Body of pancreas (tissue), 4 donors: ENCODE measurements at regions not wholly inside any gene's neighbourhood (a gene's known extent, or its start where the extent isn't known, plus 50 kb on each side); places are given as distances from the start of the nearest gene placed in this dataset.

Experiments
- ATAC-seq: fragments of 150-250 bp; one replicate; pipeline ENCODE4 v1.9.1; 2016
- DNase-seq, 4 donors: peaks; one replicate each; pipeline ENCODE4 v3.0.0-alpha.2; 2019
- H3K27ac ChIP-seq, 4 donors: fragments of 200-600 bp; sonication (generic); 1 replicate in 3 of 4; 2 replicates in 1 of 4; pipeline versions ENCODE4 v1.5.1 to v1.6.1; 2016 to 2019; ENCODE audit warnings: mild to moderate bottlenecking in 1 of 4, mixed read lengths in 1 of 4, moderate library complexity in 1 of 4
- H3K27me3 ChIP-seq, 2 donors: fragments of 200-600 bp; sonication (generic); one replicate each; pipeline ENCODE4 v1.6.0; 2016; ENCODE audit warnings: mild to moderate bottlenecking in 1 of 2
- H3K36me3 ChIP-seq, 2 donors: fragments of 200-600 bp; sonication (generic); replicated peaks in 1 of 2; 2 replicates each; pipeline ENCODE4 v1.5.1; 2016; ENCODE audit warnings: low read depth in 2 of 2; ENCODE audit not compliant: insufficient read depth in 1 of 2
- H3K4me1 ChIP-seq: fragments of 200-600 bp; sonication (generic); one replicate; pipeline ENCODE4 v1.6.0; 2016
- H3K4me3 ChIP-seq, 2 donors: fragments of 200-600 bp; sonication (generic); 1 replicate in 1 of 2; 2 replicates in 1 of 2; pipeline ENCODE4 v1.5.1; 2016 to 2019
- H3K9me3 ChIP-seq, 3 donors: fragments of 200-600 bp; sonication (generic); 1 replicate in 2 of 3; 2 replicates in 1 of 3; pipeline ENCODE4 v1.5.1; 2016
- POLR2A ChIP-seq, 3 donors: fragments of 450-650 bp; IDR thresholded peaks; one replicate each; pipeline ENCODE4 v1.6.1; 2016; ENCODE audit warnings: antibody characterized with exemption in 3 of 3, mild to moderate bottlenecking in 2 of 3
- WGBS, 2 donors: methylation state at CpG; one replicate each; pipeline ENCODE4 v1.1.5; 2017; 5-methylcytosine and 5-hydroxymethylcytosine counted together
- intact Hi-C: fragments of 100-400 bp; cut with DNase I; formaldehyde crosslinking; loops from one replicate; pipeline ENCODE4 v1.15.1; 2023
- TF ChIP-seq, protein P1 (sequence below), 7 experiments: fragments of 450-650 bp in 4 of 7; fragments of 200-600 bp in 3 of 7; sonication (generic) in 3 of 7; IDR thresholded peaks; one replicate each; pipeline ENCODE4 v1.5.1; 2016 to 2019; ENCODE audit warnings: antibody characterized with exemption in 7 of 7

DNA sequence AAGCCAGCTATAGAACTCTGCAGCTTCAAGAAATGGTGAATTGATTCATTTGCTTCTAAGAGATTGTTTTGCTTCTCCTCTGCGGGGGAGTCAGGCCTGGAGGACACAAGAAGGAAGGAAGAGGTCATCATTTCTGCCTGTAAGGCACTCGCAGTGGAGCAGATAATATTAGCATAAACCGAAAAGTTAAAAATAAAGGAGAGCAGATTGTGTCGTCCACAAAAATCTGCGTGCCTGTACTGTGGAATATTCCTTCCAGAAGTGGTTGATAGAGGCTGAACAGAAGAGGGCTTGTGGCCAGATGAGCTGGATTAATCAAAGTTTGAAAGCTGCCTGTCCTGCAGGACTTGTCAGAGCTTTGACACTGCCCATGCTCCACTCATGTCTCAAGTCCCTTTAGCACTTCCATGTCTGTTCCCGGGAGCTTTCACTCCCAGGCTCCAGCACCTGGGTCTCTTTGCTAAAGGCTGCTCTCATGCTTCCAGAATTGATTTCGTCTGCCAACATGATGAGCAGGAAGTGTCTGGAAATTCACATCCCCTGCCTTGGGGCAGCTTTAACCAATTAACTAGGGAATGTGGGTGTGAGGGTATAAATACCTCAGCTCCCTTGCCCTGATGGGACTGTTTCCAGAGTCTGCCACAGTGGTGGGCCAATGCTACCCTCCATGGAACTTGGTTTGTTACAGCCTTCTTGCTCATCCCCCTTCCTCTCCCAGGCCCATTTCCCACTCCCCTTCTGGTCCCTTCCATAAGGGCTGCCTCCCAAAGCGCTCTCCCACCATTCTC lies 65.1 kb upstream of the STX16 start:
- ATAC-seq = no peak
- H3K27me3 ChIP-seq = no peaks in the 10 kb centered on the region
- DNase-seq = no peak
- H3K36me3 ChIP-seq = no peaks in the 10 kb centered on the region
- H3K4me3 ChIP-seq = no peak overlapping the region
- intact Hi-C loops = no loop called here
- 67 to 69% methylated on average over 8 of the region's 8 CpGs for WGBS, 2 donors
- no peak overlapping the region for H3K27ac ChIP-seq
- H3K9me3 ChIP-seq = no peaks in the 10 kb centered on the region
- H3K4me1 ChIP-seq = no peaks in the 10 kb centered on the region
- TF ChIP-seq, protein P1, sequence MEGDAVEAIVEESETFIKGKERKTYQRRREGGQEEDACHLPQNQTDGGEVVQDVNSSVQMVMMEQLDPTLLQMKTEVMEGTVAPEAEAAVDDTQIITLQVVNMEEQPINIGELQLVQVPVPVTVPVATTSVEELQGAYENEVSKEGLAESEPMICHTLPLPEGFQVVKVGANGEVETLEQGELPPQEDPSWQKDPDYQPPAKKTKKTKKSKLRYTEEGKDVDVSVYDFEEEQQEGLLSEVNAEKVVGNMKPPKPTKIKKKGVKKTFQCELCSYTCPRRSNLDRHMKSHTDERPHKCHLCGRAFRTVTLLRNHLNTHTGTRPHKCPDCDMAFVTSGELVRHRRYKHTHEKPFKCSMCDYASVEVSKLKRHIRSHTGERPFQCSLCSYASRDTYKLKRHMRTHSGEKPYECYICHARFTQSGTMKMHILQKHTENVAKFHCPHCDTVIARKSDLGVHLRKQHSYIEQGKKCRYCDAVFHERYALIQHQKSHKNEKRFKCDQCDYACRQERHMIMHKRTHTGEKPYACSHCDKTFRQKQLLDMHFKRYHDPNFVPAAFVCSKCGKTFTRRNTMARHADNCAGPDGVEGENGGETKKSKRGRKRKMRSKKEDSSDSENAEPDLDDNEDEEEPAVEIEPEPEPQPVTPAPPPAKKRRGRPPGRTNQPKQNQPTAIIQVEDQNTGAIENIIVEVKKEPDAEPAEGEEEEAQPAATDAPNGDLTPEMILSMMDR (IDR thresholded peaks at IDR 0.05) = no peak
- TF ChIP-seq POLR2A (IDR thresholded peaks at IDR 0.05) = no peak

DNA sequence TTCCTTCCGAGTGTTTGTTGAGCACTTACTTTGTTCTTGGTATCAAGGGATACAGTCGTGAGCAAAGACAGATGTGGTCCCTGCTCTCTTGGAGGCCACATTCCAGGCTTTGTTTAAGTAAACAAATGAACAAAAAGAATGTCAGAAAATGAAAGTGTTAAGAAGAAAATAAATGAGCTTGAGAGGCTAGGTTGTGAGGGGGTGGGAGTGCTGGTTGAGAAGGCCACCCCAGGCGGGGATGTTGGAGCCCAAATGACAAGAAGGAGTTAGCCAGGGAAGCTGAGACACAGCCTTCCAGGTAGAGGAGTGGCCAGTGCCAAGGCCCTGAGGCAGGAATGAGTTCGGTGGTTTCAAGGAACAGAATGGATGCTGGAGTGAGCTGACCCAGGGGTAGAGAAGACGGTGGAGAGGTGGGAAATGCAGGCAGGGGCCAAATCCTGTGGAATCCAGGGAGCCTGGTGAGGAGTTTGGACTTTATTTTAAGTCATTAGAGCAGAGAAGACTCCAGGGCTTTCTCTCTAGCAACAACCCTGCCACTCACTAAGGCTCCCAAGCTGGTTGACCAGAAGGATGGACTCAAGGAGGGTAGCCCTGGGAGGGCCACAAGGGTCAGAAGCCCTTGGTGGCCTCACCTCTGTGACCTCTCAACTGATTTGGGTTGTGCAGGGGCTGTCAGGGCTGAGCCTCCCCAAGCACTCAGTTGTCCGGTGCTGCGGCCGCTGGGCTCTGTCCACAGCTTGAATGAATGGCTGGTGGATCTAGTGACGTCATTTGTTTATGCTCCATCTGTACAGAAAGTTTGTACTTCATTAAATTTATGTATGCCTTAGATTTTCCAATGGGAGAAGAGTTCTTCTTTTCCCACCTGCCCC lies 66.0 kb upstream of the STX16 start:
- intact Hi-C loops = no loop called here
- WGBS, 2 donors = 42 to 45% methylated on average over 9 of the region's 9 CpGs
- no peak overlapping the region for H3K27ac ChIP-seq

DNA sequence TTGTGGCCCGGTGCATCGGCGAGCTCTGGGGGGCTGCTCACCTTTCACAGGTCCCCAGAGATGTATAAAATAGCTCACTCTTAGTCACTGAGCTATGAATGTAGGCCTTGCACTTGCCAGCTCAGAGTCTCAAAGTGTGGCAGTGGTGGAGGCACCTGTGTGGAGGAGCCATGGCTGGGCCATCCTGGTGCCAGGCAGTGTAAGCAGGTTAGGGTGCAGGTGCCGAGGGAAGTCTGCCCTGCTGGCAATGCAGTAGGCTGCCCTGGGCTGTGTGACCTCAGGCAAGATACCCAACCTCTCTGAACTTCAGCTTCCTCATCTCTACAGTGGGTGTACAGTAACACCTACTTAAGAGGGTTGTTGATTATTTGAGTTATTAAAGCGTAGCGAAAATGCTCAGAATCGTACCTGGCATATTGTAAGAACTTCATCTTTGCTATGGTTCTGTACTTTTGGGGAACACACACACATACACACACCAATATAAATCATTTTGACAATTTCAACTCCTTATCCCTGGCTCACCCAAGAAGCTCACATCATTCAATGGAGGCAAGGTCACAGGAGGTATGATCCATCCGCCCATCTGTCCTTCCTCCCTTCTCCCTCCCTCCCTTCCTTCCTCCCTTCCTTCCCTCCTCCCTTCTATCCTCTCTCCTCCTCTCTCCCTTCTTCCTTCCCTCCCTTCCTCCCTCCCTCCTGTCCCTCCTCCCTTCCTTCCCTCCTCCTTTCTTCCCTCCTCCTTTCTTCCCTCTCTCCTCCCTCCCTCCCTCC lies 66.8 kb upstream of the STX16 start:
- Histone ChIP-seq H3K27ac (no peak overlapping the region), H3K27me3 (no peaks in the 10 kb centered on the region), H3K4me1 (no peaks in the 10 kb centered on the region), H3K9me3 (no peaks in the 10 kb centered on the region), H3K4me3 (no peak overlapping the region), H3K36me3 (no peaks in the 10 kb centered on the region)
- TF ChIP-seq POLR2A (IDR thresholded peaks at IDR 0.05) = no peak
- TF ChIP-seq, protein P1 (IDR thresholded peaks at IDR 0.05) = no peak
- ATAC-seq (no peak), DNase-seq (no peak)
- intact Hi-C loops = no loop called here
- WGBS, 2 donors = 73 to 76% methylated on average over 4 to 8 of the region's 8 CpGs

More for the DNA sequence above, 66.0 kb upstream of the STX16 start:
- Histone ChIP-seq H3K4me3 (no peak overlapping the region), H3K36me3 (no peaks in the 10 kb centered on the region), H3K9me3 (no peaks in the 10 kb centered on the region), H3K4me1 (no peaks in the 10 kb centered on the region), H3K27me3 (no peaks in the 10 kb centered on the region)
- TF ChIP-seq POLR2A (IDR thresholded peaks at IDR 0.05) = no peak
- TF ChIP-seq, protein P1 (IDR thresholded peaks at IDR 0.05) = no peak
- ATAC-seq (no peak), DNase-seq (no peak)

DNA sequence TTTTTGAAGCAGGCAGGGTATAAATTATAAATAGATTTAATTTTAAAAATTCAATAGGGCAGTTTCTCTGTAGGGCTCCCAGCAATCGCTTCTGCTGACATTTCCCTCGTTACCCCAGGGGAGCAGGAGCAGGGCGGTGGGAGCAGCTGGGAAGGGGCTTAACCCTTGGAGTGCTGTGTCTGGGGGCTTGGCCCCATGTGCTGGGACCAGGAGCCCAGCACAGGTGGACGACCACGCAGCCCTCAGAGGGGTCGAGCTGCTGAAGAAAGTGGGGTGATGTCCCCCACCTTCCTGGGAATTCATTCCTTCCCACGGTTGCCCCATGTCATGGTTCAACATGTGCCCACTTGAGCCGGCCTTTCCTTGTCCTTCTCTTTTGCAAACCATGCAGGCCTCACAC lies 67.5 kb upstream of the STX16 start:
- Histone ChIP-seq H3K9me3 (no peaks in the 10 kb centered on the region), H3K4me1 (no peaks in the 10 kb centered on the region), H3K27me3 (no peaks in the 10 kb centered on the region), H3K36me3 (no peaks in the 10 kb centered on the region), H3K4me3 (no peak overlapping the region), H3K27ac (no peak overlapping the region)
- TF ChIP-seq POLR2A (IDR thresholded peaks at IDR 0.05) = no peak
- TF ChIP-seq, protein P1 (IDR thresholded peaks at IDR 0.05) = no peak
- 38 to 58% methylated on average over 8 of the region's 8 CpGs for WGBS, 2 donors
- DNase-seq (no peak), ATAC-seq (no peak)
- intact Hi-C loops = no loop called here
